Aorta (tissue), 5 donors: ENCODE measurements at regions not wholly inside any gene's neighbourhood (a gene's known extent, or its start where the extent isn't known, plus 50 kb on each side); places are given as distances from the start of the nearest gene placed in this dataset.
"Not testable (repeated sequence)": the region's sequence is repeated elsewhere in the genome, so short reads cannot be mapped to it uniquely, and the experiment has no call there.

Experiments
- ATAC-seq: fragments of 200-7000 bp; cut with Tn5 transposase; one replicate; pipeline ENCODE4 v1.9.1; 2022; ENCODE audit warnings: moderate library complexity; ENCODE audit not compliant: low FRiP score
- DNase-seq, 2 donors: peaks; one replicate each; pipeline ENCODE4 v3.0.0-alpha.2; 2020
- H3K27ac ChIP-seq, 2 donors: one replicate each; pipeline ENCODE4 v1.5.1; 2013; ENCODE audit warnings: low read length in 2 of 2, mild to moderate bottlenecking in 2 of 2, moderate library complexity in 2 of 2, control low read depth in 1 of 2, inconsistent platforms in 1 of 2, low read depth in 1 of 2
- H3K27me3 ChIP-seq, 2 donors: one replicate each; pipeline ENCODE4 v1.6.1; 2013; ENCODE audit warnings: control low read depth in 1 of 2, low read length in 1 of 2, mild to moderate bottlenecking in 1 of 2, moderate library complexity in 1 of 2; ENCODE audit not compliant: insufficient read depth in 2 of 2, control insufficient read depth in 1 of 2
- H3K36me3 ChIP-seq, 2 donors: one replicate each; pipeline ENCODE4 v1.6.1; 2013; ENCODE audit warnings: control low read depth in 1 of 2, low read length in 1 of 2, mild to moderate bottlenecking in 1 of 2; ENCODE audit not compliant: insufficient read depth in 2 of 2, control insufficient read depth in 1 of 2
- H3K4me1 ChIP-seq, 2 donors: one replicate each; pipeline ENCODE4 v1.6.1; 2013; ENCODE audit warnings: low read length in 2 of 2, control low read depth in 1 of 2, mild to moderate bottlenecking in 1 of 2, moderate library complexity in 1 of 2; ENCODE audit not compliant: insufficient read depth in 2 of 2, control insufficient read depth in 1 of 2
- H3K4me3 ChIP-seq, 2 donors: one replicate each; pipeline ENCODE4 v1.5.1; 2013; ENCODE audit warnings: low read length in 2 of 2, control low read depth in 1 of 2, mild to moderate bottlenecking in 1 of 2
- H3K9me3 ChIP-seq: one replicate; pipeline ENCODE4 v1.6.1; 2013; ENCODE audit warnings: mild to moderate bottlenecking, low read length; ENCODE audit not compliant: control insufficient read depth
- WGBS, 2 donors: extraction: QIAGEN DNeasy Blood & Tissue Kit; methylation state at CpG; one replicate each; pipeline ENCODE4 v1.1.7; 2013; 5-methylcytosine and 5-hydroxymethylcytosine counted together
- intact Hi-C, 2 donors: fragments of 100-400 bp; cut with DNase I; formaldehyde crosslinking; loops; one replicate each; pipeline versions ENCODE4 v1.14.2 to v1.15.0; 2022
- donor health status: healthy with polysubstance abuse.
- donor health status: Bipolar disorder and iron deficiency.
- donor health status: DM: no; HTN: no; CAD: no.
- donor health status: DM: no; HTN: no; CAD: no.
- donor health status: DM: yes; HTN: yes; CAD: no.

- H3K4me1 ChIP-seq: no peaks in the 10 kb centered on the region
- intact Hi-C loops: no loop called here
- H3K36me3 ChIP-seq: no peaks in the 10 kb centered on the region
- DNase-seq (no peak), ATAC-seq (no peak)
- no peaks in the 10 kb centered on the region for H3K9me3 ChIP-seq
- H3K27ac ChIP-seq: no peak overlapping the region
- no peak overlapping the region for H3K4me3 ChIP-seq
- H3K27me3 ChIP-seq: no peaks in the 10 kb centered on the region
These were observed 115.1 kb upstream of the FAN1 start for GRCh38 chr15:30788595-30788994.

- no peak overlapping the region for H3K27ac ChIP-seq
- no peaks in the 10 kb centered on the region for H3K36me3 ChIP-seq
- WGBS, 2 donors: 90 to 94% methylated on average over 18 of the region's 18 CpGs
- no peaks in the 10 kb centered on the region for H3K9me3 ChIP-seq
- H3K27me3 ChIP-seq: no peaks in the 10 kb centered on the region
- intact Hi-C loops: no loop called here
- no peaks in the 10 kb centered on the region for H3K4me1 ChIP-seq
- no peak for DNase-seq
- no peak overlapping the region for H3K4me3 ChIP-seq
- ATAC-seq: no peak
These were observed 112.2 kb upstream of the FAN1 start for GRCh38 chr15:30791239-30792175.

GRCh38 chr15:30792843-30793242 lies 110.9 kb upstream of the FAN1 start:
- H3K27me3 ChIP-seq, intact Hi-C loops, H3K36me3 ChIP-seq, ATAC-seq, DNase-seq, H3K4me1 ChIP-seq, H3K9me3 ChIP-seq, H3K4me3 ChIP-seq, H3K27ac ChIP-seq: not testable (repeated sequence)
- 24% methylated on average over 3 of the region's 3 CpGs for WGBS, 2 donors

- no peaks in the 10 kb centered on the region for H3K9me3 ChIP-seq
- no peaks in the 10 kb centered on the region for H3K27me3 ChIP-seq
- 83 to 89% methylated on average over 6 of the region's 6 CpGs for whole genome bisulfite sequencing, 2 donors
- DNase-seq (no peak), ATAC-seq (no peak)
- H3K4me1 ChIP-seq: no peaks in the 10 kb centered on the region
- intact Hi-C loops: no loop called here
- H3K36me3 ChIP-seq: no peaks in the 10 kb centered on the region
- H3K27ac ChIP-seq: no peak overlapping the region
- no peak overlapping the region for H3K4me3 ChIP-seq
These were observed 109.3 kb upstream of the FAN1 start for GRCh38 chr15:30794388-30794787.

GRCh38 chr15:30799565-30799964 lies 104.2 kb upstream of the FAN1 start:
- DNase-seq, H3K4me1 ChIP-seq, H3K9me3 ChIP-seq, H3K36me3 ChIP-seq, intact Hi-C loops, ATAC-seq, H3K4me3 ChIP-seq, H3K27ac ChIP-seq, H3K27me3 ChIP-seq: not testable (repeated sequence)
- WGBS, 2 donors: 70 to 73% methylated on average over 4 to 5 of the region's 5 CpGs

GRCh38 chr15:30801140-30801895 lies 102.4 kb upstream of the FAN1 start:
- DNase-seq, H3K9me3 ChIP-seq, H3K36me3 ChIP-seq, intact Hi-C loops, ATAC-seq, H3K4me3 ChIP-seq, H3K4me1 ChIP-seq, H3K27me3 ChIP-seq, H3K27ac ChIP-seq: not testable (repeated sequence)
- 50 to 56% methylated on average over 12 to 14 of the region's 16 CpGs for WGBS, 2 donors

GRCh38 chr15:30802001-30802400 lies 101.7 kb upstream of the FAN1 start:
- ATAC-seq, H3K27ac ChIP-seq, intact Hi-C loops, H3K4me3 ChIP-seq, H3K36me3 ChIP-seq, H3K4me1 ChIP-seq, DNase-seq, H3K27me3 ChIP-seq, H3K9me3 ChIP-seq: not testable (repeated sequence)
- WGBS, 2 donors: 73 to 77% methylated on average over 2 of the region's 2 CpGs

GRCh38 chr15:30803703-30804102 lies 100.0 kb upstream of the FAN1 start:
- H3K36me3 ChIP-seq, H3K27me3 ChIP-seq, H3K9me3 ChIP-seq, ATAC-seq, intact Hi-C loops, H3K4me1 ChIP-seq, H3K4me3 ChIP-seq, H3K27ac ChIP-seq, DNase-seq: not testable (repeated sequence)
- 94 to 97% methylated on average over 10 to 15 of the region's 15 CpGs for WGBS, 2 donors

- Histone ChIP-seq H3K4me3 (no peak overlapping the region), H3K27me3 (no peaks in the 10 kb centered on the region), H3K36me3 (no peaks in the 10 kb centered on the region), H3K27ac (no peak overlapping the region), H3K4me1 (no peaks in the 10 kb centered on the region), H3K9me3 (no peaks in the 10 kb centered on the region)
- DNase-seq (no peak), ATAC-seq (no peak)
- WGBS, 2 donors: 80 to 86% methylated on average over 19 of the region's 19 CpGs
- intact Hi-C loops: no loop called here
These were observed 87.3 kb upstream of the FAN1 start for GRCh38 chr15:30816430-30816829.
